Activated T-helper 1 cell treated with anti-CD3 and anti-CD28 coated beads, Interleukin-12 subunit alpha, Interleukin-12 subunit beta, Interleukin-2, Interleukin-4 antibody, amounts not matched to agents 30 ng/mL and 10 ng/mL and 1 ng/mL, durations not matched to agents 14 hours and 24 hours and 36 hours (primary cell): ENCODE measurements at regions not wholly inside any gene's neighbourhood (a gene's known extent, or its start where the extent isn't known, plus 50 kb on each side); places are given as distances from the start of the nearest gene placed in this dataset.

Experiments used
- DNase-seq: peaks from one replicate; pipeline ENCODE4 v3.0.0; 2021; ENCODE audit warnings: low spot score
- H3K27ac Mint-ChIP-seq: one replicate; pipeline ENCODE4 v1.8.0; 2021; ENCODE audit warnings: mild to moderate bottlenecking, mixed read lengths
- H3K27me3 Mint-ChIP-seq: one replicate; pipeline ENCODE4 v1.8.0; 2022; ENCODE audit warnings: mild to moderate bottlenecking, moderate library complexity, mixed read lengths; ENCODE audit not compliant: insufficient read depth
- H3K36me3 Mint-ChIP-seq: one replicate; pipeline ENCODE4 v1.8.0; 2021; ENCODE audit warnings: low read depth, mixed read lengths
- H3K4me1 Mint-ChIP-seq: one replicate; pipeline ENCODE4 v1.8.0; 2021; ENCODE audit warnings: low read depth, mixed read lengths
- H3K4me3 Mint-ChIP-seq: one replicate; pipeline ENCODE4 v1.8.0; 2021; ENCODE audit warnings: mild to moderate bottlenecking, moderate library complexity, mixed read lengths
- H3K9me3 Mint-ChIP-seq: one replicate; pipeline ENCODE4 v1.8.0; 2021; ENCODE audit warnings: mixed read lengths
- intact Hi-C: fragments of 100-400 bp; cut with micrococcal nuclease; formaldehyde crosslinking; loops from one replicate; pipeline ENCODE4 v1.15.1; 2024

DNA sequence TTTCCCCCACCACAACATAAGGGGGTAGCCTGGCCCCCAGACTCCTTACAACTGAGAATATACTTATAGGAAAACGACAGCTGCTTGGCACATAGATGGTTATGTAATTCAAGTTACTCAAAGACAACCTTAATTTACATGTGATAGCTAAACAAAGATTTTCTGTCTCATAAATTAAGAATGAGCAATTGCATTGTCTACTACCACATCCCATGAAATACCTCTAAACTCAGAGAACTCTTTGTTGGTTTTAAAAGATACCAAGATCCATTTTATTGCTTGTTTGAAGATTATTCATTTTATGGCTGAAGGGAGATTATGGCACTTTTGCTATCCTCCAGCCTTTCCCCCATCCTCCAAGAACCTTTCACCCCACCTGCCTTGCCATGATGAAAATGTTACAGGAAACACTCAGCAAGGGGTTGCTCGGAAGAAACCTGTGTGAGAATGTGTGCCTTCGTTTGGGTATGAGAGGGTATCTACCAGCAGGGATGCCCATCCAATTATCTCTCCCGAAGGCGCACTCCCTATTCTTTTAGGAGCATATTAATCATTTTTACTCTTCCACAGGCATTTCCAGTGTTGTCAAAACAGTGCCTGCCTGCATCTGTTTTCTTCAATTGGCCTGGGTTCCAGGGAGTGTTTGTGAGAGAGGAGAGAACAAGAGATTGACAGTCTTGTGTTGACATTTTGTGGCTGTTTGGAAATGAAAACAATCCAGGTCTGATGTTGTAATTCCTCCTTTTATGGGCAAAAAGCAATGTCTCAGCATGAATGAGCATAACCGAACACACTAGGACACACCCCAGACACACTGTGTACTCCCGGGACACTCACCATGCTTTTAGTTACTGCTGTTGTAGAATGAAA, 208.0 kb upstream of the ANKRD55 start:
- H3K27me3 Mint-ChIP-seq = peaks cover 5% of the 10 kb centered on the region
- H3K36me3 Mint-ChIP-seq = no peaks in the 10 kb centered on the region
- intact Hi-C loops = no loop called here

DNA sequence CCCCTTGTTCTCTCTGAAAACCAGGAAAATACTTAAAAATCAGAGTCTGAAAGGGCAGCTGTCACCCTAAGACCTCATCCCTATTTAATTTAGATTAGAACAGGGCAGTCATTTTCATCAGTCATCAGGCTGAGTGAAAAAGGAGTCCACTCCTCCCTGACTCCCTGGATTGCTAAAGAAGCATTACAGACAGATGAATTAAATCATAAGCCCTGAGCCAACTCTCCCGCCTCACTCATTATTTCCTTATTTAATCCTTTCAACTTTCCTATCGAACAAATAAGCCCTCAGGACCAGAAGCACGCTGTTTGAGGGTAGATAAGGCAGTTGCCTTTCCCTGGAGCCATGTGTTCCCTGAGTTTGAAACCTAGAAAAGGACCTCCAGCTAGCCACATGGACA, 201.9 kb upstream of the ANKRD55 start:
- DNase-seq = no peak
- intact Hi-C loops = no loop called here
- Mint-ChIP-seq H3K27ac (no peak overlapping the region), H3K36me3 (no peaks in the 10 kb centered on the region), H3K27me3 (peaks cover 5% of the 10 kb centered on the region), H3K4me1 (peaks cover 15% of the 10 kb centered on the region), H3K4me3 (no peak overlapping the region), H3K9me3 (peaks cover 5% of the 10 kb centered on the region)

More for the DNA sequence above, 208.0 kb upstream of the ANKRD55 start:
- no peak for DNase-seq
- H3K27ac Mint-ChIP-seq = no peak overlapping the region
- peaks cover 6% of the 10 kb centered on the region for H3K4me1 Mint-ChIP-seq
- peaks cover 2% of the 10 kb centered on the region for H3K9me3 Mint-ChIP-seq
- H3K4me3 Mint-ChIP-seq = no peak overlapping the region

DNA sequence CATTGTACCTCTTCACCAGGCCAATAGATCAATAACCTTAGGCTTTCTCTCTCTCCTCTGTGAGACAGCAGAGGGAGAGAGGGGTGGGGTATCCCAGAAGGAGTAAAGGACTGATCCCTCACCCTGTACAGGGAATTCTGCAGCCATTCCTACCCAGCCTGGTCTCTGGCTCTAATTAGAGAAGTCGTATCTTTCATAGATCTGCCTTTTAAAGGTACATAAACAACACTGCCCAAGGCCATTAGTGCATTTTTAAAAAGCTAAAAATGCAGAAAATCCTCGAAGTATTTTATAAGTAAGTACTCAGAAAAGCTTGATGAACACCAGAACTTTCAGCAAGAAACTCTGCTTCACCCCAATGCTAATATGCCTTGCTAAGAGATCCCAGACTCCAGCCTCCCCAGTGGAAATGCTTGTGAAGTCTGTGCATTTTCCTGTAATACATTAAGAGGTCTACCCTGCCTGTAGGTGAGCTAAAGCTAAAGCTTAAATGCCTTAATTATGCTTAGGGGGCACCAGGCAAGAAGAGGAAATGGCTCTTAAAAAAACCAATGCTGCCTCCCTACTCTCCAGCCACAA, 200.0 kb upstream of the ANKRD55 start:
- no peak overlapping the region for H3K4me3 Mint-ChIP-seq
- peaks cover 5% of the 10 kb centered on the region for H3K9me3 Mint-ChIP-seq
- intact Hi-C loops = no loop called here
- peaks cover 15% of the 10 kb centered on the region for H3K4me1 Mint-ChIP-seq
- DNase-seq = no peak
- no peaks in the 10 kb centered on the region for H3K36me3 Mint-ChIP-seq
- peaks cover 5% of the 10 kb centered on the region for H3K27me3 Mint-ChIP-seq
- H3K27ac Mint-ChIP-seq = no peak overlapping the region

DNA sequence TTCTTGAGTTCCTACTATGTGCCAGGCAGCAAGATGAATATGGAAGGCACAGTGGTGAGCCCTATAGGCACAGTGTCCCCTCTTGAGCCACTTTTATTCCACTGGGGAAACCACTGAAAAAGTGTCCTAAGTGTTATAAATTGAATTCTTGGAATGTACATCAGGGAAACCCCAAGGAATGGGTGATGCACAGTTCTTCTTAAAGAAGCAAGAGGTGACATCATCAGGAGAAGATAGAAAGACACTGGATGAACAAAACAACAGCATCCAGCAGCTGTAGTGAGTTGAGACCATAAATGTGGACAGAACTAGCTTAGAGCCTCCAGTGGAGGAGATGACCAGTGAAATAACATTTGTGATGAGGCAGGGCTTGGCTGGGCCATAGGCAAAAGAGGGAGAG, 199.2 kb upstream of the ANKRD55 start:
- DNase-seq = no peak
- H3K4me3 Mint-ChIP-seq = no peak overlapping the region
- peaks cover 5% of the 10 kb centered on the region for H3K27me3 Mint-ChIP-seq
- peaks cover 15% of the 10 kb centered on the region for H3K4me1 Mint-ChIP-seq
- peaks cover 5% of the 10 kb centered on the region for H3K9me3 Mint-ChIP-seq
- no peak overlapping the region for H3K27ac Mint-ChIP-seq
- H3K36me3 Mint-ChIP-seq = no peaks in the 10 kb centered on the region
- intact Hi-C loops = no loop called here

DNA sequence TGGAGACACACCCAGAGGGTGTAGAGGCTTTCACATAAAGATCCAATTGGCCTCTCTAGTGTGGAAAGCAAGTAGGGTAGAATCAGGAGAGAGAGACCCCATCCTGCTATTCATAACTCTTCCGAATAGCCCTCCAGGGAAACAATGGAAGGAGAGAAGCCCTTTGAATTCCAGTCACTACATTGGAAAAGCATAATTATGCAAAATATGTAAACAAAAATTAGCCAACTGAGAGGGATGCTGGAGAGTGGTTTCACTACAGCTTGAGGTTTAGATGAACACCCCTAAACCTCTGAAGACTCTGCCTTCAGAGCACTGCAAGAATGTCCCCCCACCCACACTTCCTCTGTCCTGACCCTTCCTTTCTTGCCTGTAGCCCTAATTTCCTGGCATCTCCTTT, 197.3 kb upstream of the ANKRD55 start:
- no peak overlapping the region for H3K4me3 Mint-ChIP-seq
- H3K27me3 Mint-ChIP-seq = peaks cover 3% of the 10 kb centered on the region
- intact Hi-C loops = no loop called here
- H3K4me1 Mint-ChIP-seq = peaks cover 4% of the 10 kb centered on the region
- peaks cover 5% of the 10 kb centered on the region for H3K9me3 Mint-ChIP-seq
- H3K27ac Mint-ChIP-seq = no peak overlapping the region
- DNase-seq = no peak
- H3K36me3 Mint-ChIP-seq = peaks cover 2% of the 10 kb centered on the region

DNA sequence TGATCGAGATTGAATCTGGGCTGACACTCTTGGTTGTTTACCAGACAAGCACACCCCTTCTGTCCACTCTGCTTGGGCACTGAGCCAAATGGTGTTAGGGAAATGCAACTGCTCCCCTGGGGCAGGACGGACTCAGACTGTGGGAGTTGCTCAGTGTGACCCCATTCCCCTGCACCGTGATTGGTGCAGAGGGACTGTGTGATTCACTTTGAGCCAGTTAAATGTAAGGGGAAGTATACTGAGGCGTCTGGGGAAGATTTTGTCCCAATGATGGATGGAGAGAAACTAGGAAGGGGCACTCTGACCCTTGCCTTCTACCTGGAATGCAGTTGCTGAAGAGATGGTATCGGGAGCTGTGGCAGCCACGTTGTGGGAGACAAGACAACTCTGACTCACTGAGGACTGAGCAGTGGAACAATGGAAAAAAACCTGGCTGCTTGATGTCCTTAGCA, 196.0 kb upstream of the ANKRD55 start:
- H3K4me1 Mint-ChIP-seq = no peaks in the 10 kb centered on the region
- H3K4me3 Mint-ChIP-seq = no peak overlapping the region
- intact Hi-C loops = no loop called here
- peaks cover 5% of the 10 kb centered on the region for H3K9me3 Mint-ChIP-seq
- peaks cover 2% of the 10 kb centered on the region for H3K36me3 Mint-ChIP-seq
- no peak for DNase-seq
- H3K27me3 Mint-ChIP-seq = no peaks in the 10 kb centered on the region
- H3K27ac Mint-ChIP-seq = no peak overlapping the region

DNA sequence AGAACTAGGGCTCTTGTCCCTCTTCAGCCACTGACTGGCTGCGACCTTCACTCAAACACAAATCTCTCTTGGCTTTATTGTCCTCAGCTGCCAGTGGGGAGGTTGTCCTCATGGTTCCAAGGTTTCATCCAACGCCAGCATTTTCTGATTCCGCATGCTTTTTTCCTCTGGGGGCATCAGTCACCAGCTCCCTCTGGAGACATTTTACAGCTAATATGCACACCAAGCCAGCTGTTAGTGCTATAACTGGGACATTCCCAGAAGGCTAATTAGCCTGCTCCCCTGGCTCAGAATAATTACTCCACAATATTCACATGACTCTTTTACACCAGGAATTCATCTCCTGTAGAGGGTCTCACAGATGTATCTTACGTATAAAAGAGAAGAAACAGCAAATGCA, 193.6 kb upstream of the ANKRD55 start:
- Mint-ChIP-seq H3K4me3 (no peak overlapping the region), H3K36me3 (peaks cover 3% of the 10 kb centered on the region), H3K27ac (no peak overlapping the region), H3K27me3 (no peaks in the 10 kb centered on the region), H3K9me3 (peaks cover 9% of the 10 kb centered on the region), H3K4me1 (no peaks in the 10 kb centered on the region)
- intact Hi-C loops = no loop called here
- no peak for DNase-seq

DNA sequence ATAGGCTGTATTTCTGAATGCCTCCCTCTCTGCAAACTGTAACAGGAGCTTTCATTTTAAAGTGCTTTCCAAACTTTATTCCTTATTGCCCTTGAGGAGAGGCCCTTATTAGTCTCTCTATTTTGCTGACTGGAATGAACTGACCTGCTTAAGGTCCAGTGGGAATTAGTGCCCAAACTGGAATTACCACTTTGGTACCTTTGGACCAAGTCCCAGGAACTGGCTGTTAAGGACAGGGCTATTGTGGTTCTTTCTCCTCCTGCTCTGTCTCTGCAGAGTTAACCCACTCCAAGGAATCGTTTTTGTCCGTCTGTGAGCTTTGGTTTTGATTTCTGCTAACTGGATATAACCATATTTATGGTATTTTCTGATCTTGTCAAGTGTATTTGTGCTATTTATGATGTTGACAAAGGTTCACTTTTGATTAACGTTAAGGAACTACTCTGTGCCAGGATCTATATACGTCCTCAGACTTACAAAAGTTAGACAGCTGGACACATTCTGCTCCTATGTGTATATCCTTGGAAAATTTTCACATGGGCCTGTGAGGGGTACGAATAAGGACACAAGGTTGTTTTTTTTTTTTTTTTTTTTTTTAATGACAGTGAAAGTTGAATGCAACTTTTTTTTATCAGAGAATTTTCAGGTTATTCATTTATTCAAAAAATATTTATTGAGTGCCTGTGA, 189.1 kb upstream of the ANKRD55 start:
- Mint-ChIP-seq H3K4me1 (no peaks in the 10 kb centered on the region), H3K4me3 (no peak overlapping the region)

DNA sequence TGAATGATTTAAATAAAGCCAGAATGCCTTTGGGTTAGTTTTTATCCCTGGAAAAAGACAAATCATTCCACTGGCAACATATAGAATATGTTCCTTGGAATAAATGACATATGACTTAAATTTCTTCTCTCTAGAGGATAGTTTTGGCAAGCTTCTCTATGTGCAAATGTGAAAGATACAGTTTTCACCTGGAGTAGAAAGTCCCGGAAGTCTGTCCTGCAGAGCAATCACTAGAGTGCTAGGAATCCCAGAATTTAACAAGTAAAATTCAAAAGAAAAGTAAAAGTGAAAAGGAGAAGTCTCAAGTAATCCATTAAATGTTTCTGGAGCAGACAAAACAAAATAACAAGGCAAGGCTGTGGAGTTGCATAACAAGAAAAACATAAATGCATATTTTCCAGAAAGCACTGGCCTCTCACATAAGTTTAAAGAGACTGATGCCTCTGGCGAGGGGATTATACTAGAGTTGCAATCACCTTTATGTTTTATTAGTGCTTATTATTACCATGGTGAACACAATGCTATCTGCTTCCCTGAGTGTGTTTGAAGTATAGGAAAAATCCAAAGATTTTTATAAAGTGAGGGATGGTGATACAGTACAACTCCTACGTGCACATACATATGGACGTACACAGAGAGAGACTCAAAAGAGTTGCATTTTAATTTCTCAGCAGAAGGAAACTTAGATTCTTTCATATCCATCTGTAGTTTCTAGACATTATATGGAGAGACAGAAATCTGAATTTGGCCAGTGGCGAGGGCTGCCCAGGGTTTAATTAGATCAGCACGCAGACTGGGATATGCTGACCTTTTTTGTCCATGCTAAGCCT, 188.3 kb upstream of the ANKRD55 start:
- intact Hi-C loops = no loop called here
- Mint-ChIP-seq H3K4me3 (no peak overlapping the region), H3K4me1 (no peaks in the 10 kb centered on the region), H3K27me3 (no peaks in the 10 kb centered on the region), H3K27ac (no peak overlapping the region), H3K9me3 (peaks cover 48% of the 10 kb centered on the region), H3K36me3 (peaks cover 4% of the 10 kb centered on the region)
- no peak for DNase-seq

More for the DNA sequence above, 189.1 kb upstream of the ANKRD55 start:
- intact Hi-C loops = no loop called here
- H3K27ac Mint-ChIP-seq = no peak overlapping the region
- peaks cover 5% of the 10 kb centered on the region for H3K36me3 Mint-ChIP-seq
- no peak for DNase-seq
- H3K27me3 Mint-ChIP-seq = no peaks in the 10 kb centered on the region
- H3K9me3 Mint-ChIP-seq = peaks cover 47% of the 10 kb centered on the region

DNA sequence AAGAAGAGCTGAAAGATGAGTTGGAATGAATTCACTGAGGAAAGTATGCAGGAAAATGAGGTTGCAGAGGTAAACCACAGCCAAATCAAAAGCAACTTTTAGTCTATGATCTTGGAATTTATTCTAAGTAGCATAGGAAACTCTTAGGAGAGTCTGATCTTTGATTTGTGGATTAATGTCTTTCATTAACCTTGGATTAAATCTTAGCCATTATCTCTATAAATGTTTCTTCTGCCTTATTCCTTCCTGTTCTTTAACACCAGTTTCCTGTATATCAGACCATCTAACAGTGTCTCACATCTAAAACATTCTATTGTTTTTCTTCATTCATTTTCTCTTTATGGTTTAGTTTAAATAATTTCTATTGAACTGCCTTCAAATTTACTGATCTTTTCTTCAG, 187.2 kb upstream of the ANKRD55 start:
- Mint-ChIP-seq H3K4me1 (peaks cover 7% of the 10 kb centered on the region), H3K9me3 (peaks cover 48% of the 10 kb centered on the region), H3K36me3 (peaks cover 7% of the 10 kb centered on the region), H3K27ac (no peak overlapping the region), H3K4me3 (no peak overlapping the region), H3K27me3 (no peaks in the 10 kb centered on the region)
- DNase-seq = no peak
- intact Hi-C loops = no loop called here

DNA sequence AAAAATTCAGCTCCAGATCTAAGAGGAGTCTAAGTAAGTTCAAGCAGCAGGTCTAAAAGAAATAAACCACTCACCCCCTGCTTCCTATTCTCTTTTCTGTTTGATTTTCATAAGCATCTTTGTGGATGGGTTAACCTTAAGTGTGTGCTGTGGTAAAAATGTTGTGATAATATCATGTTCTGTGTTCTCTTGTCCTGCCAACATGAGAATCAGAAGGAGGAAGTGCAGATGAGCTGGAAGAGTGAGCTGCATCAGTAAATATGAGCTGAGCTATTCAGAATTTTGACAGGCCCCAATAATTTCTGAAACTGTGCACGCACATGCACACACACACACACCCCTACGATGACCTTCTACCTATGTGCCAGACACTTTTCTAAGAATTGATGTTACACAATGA, 186.5 kb upstream of the ANKRD55 start:
- no peak for DNase-seq
- Mint-ChIP-seq H3K9me3 (peaks cover 48% of the 10 kb centered on the region), H3K4me3 (no peak overlapping the region), H3K4me1 (peaks cover 11% of the 10 kb centered on the region), H3K27ac (no peak overlapping the region), H3K36me3 (peaks cover 7% of the 10 kb centered on the region), H3K27me3 (no peaks in the 10 kb centered on the region)
- intact Hi-C loops = no loop called here

DNA sequence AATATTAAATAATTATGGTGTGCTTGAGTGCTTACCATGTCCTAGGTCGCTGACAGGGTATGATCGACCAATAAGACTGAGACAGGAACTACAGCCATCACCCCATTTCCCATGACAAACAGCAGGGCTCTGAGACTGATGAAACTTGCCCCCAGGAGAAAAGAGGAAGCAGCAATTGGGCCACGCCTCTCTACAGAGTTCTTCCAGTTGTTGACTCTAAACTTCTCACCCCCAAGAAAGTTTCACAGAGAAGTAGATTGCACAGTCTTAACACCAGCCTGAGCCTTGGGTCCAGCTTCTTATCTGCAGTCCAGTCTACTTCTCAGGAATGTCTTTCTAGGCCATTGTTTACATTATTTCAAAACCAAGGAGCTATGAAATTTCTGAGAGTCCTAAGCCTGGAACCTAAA, 182.2 kb upstream of the ANKRD55 start:
- no peak for DNase-seq
- Mint-ChIP-seq H3K27ac (no peak overlapping the region), H3K9me3 (peaks cover 29% of the 10 kb centered on the region), H3K4me3 (no peak overlapping the region), H3K36me3 (peaks cover 6% of the 10 kb centered on the region), H3K27me3 (no peaks in the 10 kb centered on the region), H3K4me1 (peaks cover 21% of the 10 kb centered on the region)
- intact Hi-C loops = no loop called here
